PFSK-1 (cell line): ENCODE measurements at regions not wholly inside any gene's neighbourhood (a gene's known extent, or its start where the extent isn't known, plus 50 kb on each side); places are given as distances from the start of the nearest gene placed in this dataset.

Source experiments
- FOXP2 ChIP-seq: optimal IDR thresholded peaks from 2 replicates; pipeline ENCODE3; 2011; ENCODE audit warnings: borderline replicate concordance, control low read depth, inconsistent platforms; ENCODE audit not compliant: insufficient read depth; ENCODE audit errors: extremely low read length, extremely low read depth
- POLR2AphosphoS5 ChIP-seq: IDR thresholded peaks from 2 replicates; pipeline ENCODE4 v1.6.1; 2012; ENCODE audit warnings: low read depth, mild to moderate bottlenecking, control low read depth, low read length, moderate library complexity
- REST ChIP-seq, 2 experiments: IDR thresholded peaks; 2 replicates each; pipeline versions ENCODE4 v1.6.1 to v1.8.0; 2011 to 2012; ENCODE audit warnings: low read depth in 2 of 2, low read length in 2 of 2, control low read depth in 1 of 2, inconsistent platforms in 1 of 2, mild to moderate bottlenecking in 1 of 2, moderate library complexity in 1 of 2; ENCODE audit not compliant: insufficient read depth in 1 of 2
- SIN3A ChIP-seq: IDR thresholded peaks from 2 replicates; pipeline ENCODE4 v1.6.1; 2012; ENCODE audit warnings: mild to moderate bottlenecking, low read length, moderate library complexity, borderline replicate concordance; ENCODE audit not compliant: insufficient read depth
- TAF1 ChIP-seq: IDR thresholded peaks from 2 replicates; pipeline ENCODE4 v1.6.1; 2012; ENCODE audit warnings: low read length, control low read depth, borderline replicate concordance; ENCODE audit not compliant: insufficient read depth

DNA sequence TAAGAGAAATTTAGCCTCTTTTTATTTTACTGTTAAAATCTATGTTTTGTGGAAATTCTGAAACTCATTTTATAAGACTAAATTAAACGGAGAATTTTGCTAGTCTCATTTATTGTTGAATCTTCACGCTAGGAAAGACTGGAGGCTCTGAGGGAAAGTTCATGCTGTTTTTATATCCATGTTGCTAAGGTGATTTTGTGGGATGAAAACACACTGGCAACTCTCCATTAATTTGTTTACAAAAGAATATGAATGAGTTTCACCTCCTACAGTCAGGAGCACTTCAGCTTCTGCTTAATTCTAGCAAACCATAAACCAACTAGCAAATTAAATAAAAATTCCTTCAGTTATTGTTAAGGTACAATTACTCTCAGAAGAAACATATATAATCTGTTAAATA lies 195.4 kb downstream of the RAP2B start:
- TF ChIP-seq REST (IDR thresholded peaks at IDR 0.05; ENCODE audit: insufficient read depth in 1 of 2, low read depth in 2 of 2, low read length in 2 of 2) (no peak), POLR2AphosphoS5 (no peak), SIN3A (no peak), TAF1 (no peak), FOXP2 (no peak)

DNA sequence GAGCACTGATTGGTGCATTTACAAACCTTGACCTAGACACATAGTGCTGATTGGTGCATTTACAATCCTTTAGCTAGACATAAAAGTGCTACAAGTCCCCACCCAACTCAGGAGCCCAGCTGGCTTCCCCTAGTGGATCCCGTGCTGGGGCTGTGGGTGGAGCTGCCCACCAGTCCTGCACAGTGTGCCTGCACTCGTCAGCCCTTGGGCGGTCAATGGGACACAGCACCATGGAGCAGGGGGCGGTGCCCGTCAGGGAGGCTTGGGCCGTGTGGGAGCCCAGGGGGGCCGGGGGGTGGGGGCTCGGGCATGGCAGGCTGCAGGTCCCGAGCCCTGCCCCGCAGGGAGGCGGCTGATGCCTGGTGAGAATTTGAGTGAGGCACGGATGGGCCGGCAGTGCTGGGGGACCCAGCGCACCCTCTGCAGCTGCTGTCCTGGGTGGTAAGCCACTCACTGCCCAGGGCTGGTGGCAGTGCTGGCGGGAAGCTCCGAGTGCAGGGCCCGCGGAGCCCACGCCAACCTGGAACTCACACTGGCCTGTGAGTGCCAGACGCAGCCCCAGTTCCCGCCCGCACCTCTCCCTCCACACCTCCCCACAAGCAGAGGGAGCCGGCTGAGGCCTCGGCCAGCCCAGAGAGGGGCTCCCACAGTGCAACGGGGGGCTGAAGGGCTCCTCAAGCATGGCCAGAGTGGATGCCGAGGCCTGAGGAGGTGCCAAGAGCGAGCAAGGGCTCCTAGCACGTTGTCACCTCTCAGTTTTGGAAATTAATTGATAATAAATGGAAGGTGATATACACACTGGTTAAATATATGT lies 207.7 kb downstream of the RAP2B start:
- TF ChIP-seq FOXP2 = no peak
- no peak for TF ChIP-seq POLR2AphosphoS5
- no peak for TF ChIP-seq SIN3A
- no peak for TF ChIP-seq REST (IDR thresholded peaks at IDR 0.05; ENCODE audit: insufficient read depth in 1 of 2, low read depth in 2 of 2, low read length in 2 of 2)
- TF ChIP-seq TAF1 = no peak

DNA sequence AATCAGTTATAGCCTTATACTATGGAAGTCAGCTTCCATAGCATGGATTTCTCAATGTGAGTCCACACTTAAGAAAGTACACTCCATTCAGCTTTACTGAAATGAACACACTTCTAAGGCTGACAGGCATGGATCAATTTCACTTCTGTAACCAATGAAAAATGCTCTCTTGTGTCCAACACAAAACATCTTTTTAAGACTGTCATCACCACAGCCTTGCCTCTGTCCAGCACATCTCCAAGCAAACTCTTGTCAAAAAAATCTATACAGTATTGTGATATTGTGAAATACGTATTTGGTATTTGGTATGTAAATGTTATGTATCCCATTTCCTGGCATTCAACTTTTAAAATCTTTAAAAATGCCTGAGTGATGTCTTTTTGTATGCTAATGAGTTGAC lies 208.7 kb downstream of the RAP2B start:
- 0 out of 4 replicates have a peak, but pooled peaks of 1 of the 2 experiments have one; percentile 58 for TF ChIP-seq REST (IDR thresholded peaks at IDR 0.05; ENCODE audit: insufficient read depth in 1 of 2, low read depth in 2 of 2, low read length in 2 of 2)
- TF ChIP-seq SIN3A = no peak

- TF ChIP-seq REST (IDR thresholded peaks at IDR 0.05; ENCODE audit: insufficient read depth in 1 of 2, low read depth in 2 of 2, low read length in 2 of 2) = no peak
- TF ChIP-seq SIN3A = no peak
- TF ChIP-seq POLR2AphosphoS5 = no peak
- TF ChIP-seq TAF1 = no peak
- no peak for TF ChIP-seq FOXP2
Measured at GRCh38 chr3:153372326-153372725, 210.3 kb downstream of the RAP2B start.

DNA sequence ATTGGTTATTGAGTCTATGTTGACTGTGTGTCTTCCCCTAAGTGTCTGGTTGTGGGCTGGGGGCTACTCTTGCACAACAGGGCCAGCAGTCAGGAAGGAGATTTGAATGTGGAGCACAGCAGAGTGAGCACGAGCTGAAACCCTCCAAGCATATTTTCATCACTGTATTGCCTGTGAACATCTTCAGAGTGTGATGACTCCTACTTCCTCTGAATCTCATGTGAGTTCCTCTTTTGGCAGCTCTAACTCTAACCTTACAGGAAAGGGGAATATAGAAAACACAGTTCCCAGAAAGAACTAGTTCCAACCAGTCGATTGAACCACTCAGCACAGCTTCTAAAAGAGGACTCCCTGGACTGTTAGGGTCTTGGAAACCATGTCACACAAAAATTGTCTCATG lies 211.6 kb downstream of the RAP2B start:
- no peak for TF ChIP-seq TAF1
- no peak for TF ChIP-seq REST (IDR thresholded peaks at IDR 0.05; ENCODE audit: insufficient read depth in 1 of 2, low read depth in 2 of 2, low read length in 2 of 2)
- TF ChIP-seq SIN3A = no peak
- no peak for TF ChIP-seq POLR2AphosphoS5
- no peak for TF ChIP-seq FOXP2
